ENCODE measurements at regions not wholly inside any gene's neighbourhood (a gene's known extent, or its start where the extent isn't known, plus 50 kb on each side); places are given as distances from the start of the nearest gene placed in this dataset.

- H3K4me1 Mint-ChIP-seq: peaks cover 28% of the 10 kb centered on the region
- no peak overlapping the region for H3K4me3 Mint-ChIP-seq
- H3K27ac Mint-ChIP-seq: no peak overlapping the region
- no peak for DNase-seq
- H3K36me3 Mint-ChIP-seq (ENCODE audit: low read depth): no peaks in the 10 kb centered on the region
- TF ChIP-seq CTCF (IDR thresholded peaks at IDR 0.05): no peak
- H3K27me3 Mint-ChIP-seq (ENCODE audit: low read depth, poor library complexity): peaks cover 2% of the 10 kb centered on the region
- peaks cover 21% of the 10 kb centered on the region for H3K9me3 Mint-ChIP-seq
Measured at GRCh38 chr18:25454270-25454659, 102.3 kb upstream of the ZNF521 start.

GRCh38 chr18:25453556-25454269 lies 101.7 kb upstream of the ZNF521 start:
- Mint-ChIP-seq H3K4me1 (peaks cover 28% of the 10 kb centered on the region), H3K27ac (no peak overlapping the region), H3K27me3 (ENCODE audit: low read depth, poor library complexity) (peaks cover 2% of the 10 kb centered on the region), H3K4me3 (no peak overlapping the region), H3K36me3 (ENCODE audit: low read depth) (no peaks in the 10 kb centered on the region), H3K9me3 (peaks cover 26% of the 10 kb centered on the region)
- no peak for DNase-seq
- no peak for TF ChIP-seq CTCF (IDR thresholded peaks at IDR 0.05)

GRCh38 chr18:25451077-25451658 lies 99.2 kb upstream of the ZNF521 start:
- TF ChIP-seq CTCF (IDR thresholded peaks at IDR 0.05): no peak
- Mint-ChIP-seq H3K9me3 (peaks cover 36% of the 10 kb centered on the region), H3K4me1 (peaks cover 6% of the 10 kb centered on the region), H3K4me3 (no peak overlapping the region), H3K27ac (no peak overlapping the region), H3K27me3 (ENCODE audit: low read depth, poor library complexity) (peaks cover 2% of the 10 kb centered on the region), H3K36me3 (ENCODE audit: low read depth) (peaks cover 4% of the 10 kb centered on the region)
- no peak for DNase-seq

- Mint-ChIP-seq H3K36me3 (ENCODE audit: low read depth) (peaks cover 4% of the 10 kb centered on the region), H3K4me1 (no peaks in the 10 kb centered on the region), H3K4me3 (no peak overlapping the region), H3K27me3 (ENCODE audit: low read depth, poor library complexity) (peaks cover 2% of the 10 kb centered on the region), H3K9me3 (peaks cover 36% of the 10 kb centered on the region), H3K27ac (no peak overlapping the region)
- TF ChIP-seq CTCF (IDR thresholded peaks at IDR 0.05): no peak
- DNase-seq: no peak
Measured at GRCh38 chr18:25449046-25449445, 97.1 kb upstream of the ZNF521 start.

GRCh38 chr18:25446972-25447371 lies 95.0 kb upstream of the ZNF521 start:
- Mint-ChIP-seq H3K27me3 (ENCODE audit: low read depth, poor library complexity) (peaks cover 2% of the 10 kb centered on the region), H3K36me3 (ENCODE audit: low read depth) (peaks cover 4% of the 10 kb centered on the region), H3K27ac (no peak overlapping the region), H3K4me1 (no peaks in the 10 kb centered on the region), H3K9me3 (peaks cover 36% of the 10 kb centered on the region), H3K4me3 (no peak overlapping the region)
- TF ChIP-seq CTCF (IDR thresholded peaks at IDR 0.05): no peak
- no peak for DNase-seq

GRCh38 chr18:25445430-25445829 lies 93.5 kb upstream of the ZNF521 start:
- no peak for TF ChIP-seq CTCF (IDR thresholded peaks at IDR 0.05)
- peaks cover 4% of the 10 kb centered on the region for H3K36me3 Mint-ChIP-seq (ENCODE audit: low read depth)
- H3K4me1 Mint-ChIP-seq: no peaks in the 10 kb centered on the region
- H3K4me3 Mint-ChIP-seq: no peak overlapping the region
- H3K9me3 Mint-ChIP-seq: peaks cover 21% of the 10 kb centered on the region
- H3K27me3 Mint-ChIP-seq (ENCODE audit: low read depth, poor library complexity): peaks cover 2% of the 10 kb centered on the region
- no peak for DNase-seq
- no peak overlapping the region for H3K27ac Mint-ChIP-seq
